Ascending aorta (tissue), 2 donors: ENCODE measurements at regions not wholly inside any gene's neighbourhood (a gene's known extent, or its start where the extent isn't known, plus 50 kb on each side); places are given as distances from the start of the nearest gene placed in this dataset.

ENCODE experiments used
- DNase-seq, 2 donors: peaks; one replicate each; pipeline ENCODE4 v3.0.0-alpha.2; 2019; ENCODE audit warnings: low spot score in 2 of 2
- H3K27ac ChIP-seq, 2 donors: fragments of 200-600 bp; sonication (generic); one replicate each; pipeline ENCODE4 v1.5.1; 2016 to 2017; ENCODE audit warnings: mild to moderate bottlenecking in 1 of 2
- H3K27me3 ChIP-seq: fragments of 200-600 bp; sonication (generic); one replicate; pipeline ENCODE4 v1.5.1; 2017
- H3K36me3 ChIP-seq, 2 donors: fragments of 200-600 bp; sonication (generic); one replicate each; pipeline ENCODE4 v1.5.1; 2016
- H3K4me1 ChIP-seq, 2 donors: fragments of 200-600 bp; sonication (generic); one replicate each; pipeline ENCODE4 v1.5.1; 2016 to 2017; ENCODE audit warnings: mild to moderate bottlenecking in 1 of 2
- H3K4me3 ChIP-seq, 2 donors: fragments of 200-600 bp; sonication (generic); one replicate each; pipeline ENCODE4 v1.5.1; 2016 to 2017; ENCODE audit warnings: mild to moderate bottlenecking in 1 of 2
- H3K9me3 ChIP-seq, 2 donors: fragments of 200-600 bp; sonication (generic); one replicate each; pipeline ENCODE4 v1.5.1; 2016
- CTCF ChIP-seq, 3 experiments: fragments of 200-600 bp in 2 of 3; fragments of 450-650 bp in 1 of 3; sonication (generic) in 2 of 3; IDR thresholded peaks; one replicate each; pipeline ENCODE4 v1.5.1; 2016 to 2019; ENCODE audit warnings: antibody characterized with exemption in 3 of 3, mild to moderate bottlenecking in 1 of 3, moderate library complexity in 1 of 3
- intact Hi-C: fragments of 100-400 bp; cut with DNase I; formaldehyde crosslinking; loops from one replicate; pipeline ENCODE4 v1.15.1; 2023

- Histone ChIP-seq H3K36me3 (no peaks in the 10 kb centered on the region), H3K4me3 (no peak overlapping the region), H3K9me3 (no peaks in the 10 kb centered on the region), H3K27me3 (no peaks in the 10 kb centered on the region), H3K27ac (no peak overlapping the region), H3K4me1 (peaks cover 0 to 8% of the 10 kb centered on the region in 2 donors)
- intact Hi-C loops, result no loop called here
- DNase-seq, result no peak
- no peak for TF ChIP-seq CTCF (IDR thresholded peaks at IDR 0.05)
Measured at GRCh38 chr9:75461183-75461582, 372.9 kb downstream of the OSTF1 start.

GRCh38 chr9:75462866-75463265 is 374.6 kb downstream of the OSTF1 start:
- Histone ChIP-seq H3K27me3 (no peaks in the 10 kb centered on the region), H3K27ac (no peak overlapping the region), H3K36me3 (no peaks in the 10 kb centered on the region), H3K4me1 (peaks cover 0 to 8% of the 10 kb centered on the region in 2 donors), H3K4me3 (no peak overlapping the region), H3K9me3 (no peaks in the 10 kb centered on the region)
- no peak for TF ChIP-seq CTCF (IDR thresholded peaks at IDR 0.05)
- intact Hi-C loops, result no loop called here
- DNase-seq, result no peak

- H3K9me3 ChIP-seq, result no peaks in the 10 kb centered on the region
- H3K4me3 ChIP-seq, result no peak overlapping the region
- no peak for TF ChIP-seq CTCF (IDR thresholded peaks at IDR 0.05)
- no peaks in the 10 kb centered on the region for H3K36me3 ChIP-seq
- no peak for DNase-seq
- no peak overlapping the region for H3K27ac ChIP-seq
- intact Hi-C loops, result no loop called here
- H3K27me3 ChIP-seq, result no peaks in the 10 kb centered on the region
- peaks cover 0 to 8% of the 10 kb centered on the region in 2 donors for H3K4me1 ChIP-seq
Measured at GRCh38 chr9:75463871-75464270, 375.6 kb downstream of the OSTF1 start.

GRCh38 chr9:75464726-75465125 is 376.4 kb downstream of the OSTF1 start:
- H3K9me3 ChIP-seq, result no peaks in the 10 kb centered on the region
- no peak for TF ChIP-seq CTCF (IDR thresholded peaks at IDR 0.05)
- no peaks in the 10 kb centered on the region for H3K36me3 ChIP-seq
- H3K27ac ChIP-seq, result no peak overlapping the region
- intact Hi-C loops, result no loop called here
- H3K27me3 ChIP-seq, result no peaks in the 10 kb centered on the region
- H3K4me3 ChIP-seq, result no peak overlapping the region
- no peak for DNase-seq
- peaks cover 0 to 8% of the 10 kb centered on the region in 2 donors for H3K4me1 ChIP-seq

GRCh38 chr9:75467142-75467541 is 378.8 kb downstream of the OSTF1 start:
- Histone ChIP-seq H3K4me3 (no peak overlapping the region), H3K27me3 (no peaks in the 10 kb centered on the region), H3K4me1 (peaks cover 0 to 2% of the 10 kb centered on the region in 2 donors), H3K36me3 (no peaks in the 10 kb centered on the region), H3K9me3 (no peaks in the 10 kb centered on the region), H3K27ac (no peak overlapping the region)
- no peak for TF ChIP-seq CTCF (IDR thresholded peaks at IDR 0.05)
- intact Hi-C loops, result no loop called here
- DNase-seq, result no peak

GRCh38 chr9:75471549-75472114 is 383.3 kb downstream of the OSTF1 start:
- intact Hi-C loops, result loop anchor here (10.0 kb wide), 1 partner anchor 83 kb away; no protein-coding TSS in a partner anchor
- Histone ChIP-seq H3K4me1 (no peaks in the 10 kb centered on the region), H3K27ac (no peak overlapping the region), H3K9me3 (no peaks in the 10 kb centered on the region), H3K4me3 (no peak overlapping the region), H3K27me3 (no peaks in the 10 kb centered on the region), H3K36me3 (no peaks in the 10 kb centered on the region)
- no peak for DNase-seq
- TF ChIP-seq CTCF (IDR thresholded peaks at IDR 0.05), result no peak
